ENCODE measurements at regions not wholly inside any gene's neighbourhood (a gene's known extent, or its start where the extent isn't known, plus 50 kb on each side); places are given as distances from the start of the nearest gene placed in this dataset.
A peak's percentile ranks its signal among the peaks of the same experiment; 100 is the strongest.

DNA sequence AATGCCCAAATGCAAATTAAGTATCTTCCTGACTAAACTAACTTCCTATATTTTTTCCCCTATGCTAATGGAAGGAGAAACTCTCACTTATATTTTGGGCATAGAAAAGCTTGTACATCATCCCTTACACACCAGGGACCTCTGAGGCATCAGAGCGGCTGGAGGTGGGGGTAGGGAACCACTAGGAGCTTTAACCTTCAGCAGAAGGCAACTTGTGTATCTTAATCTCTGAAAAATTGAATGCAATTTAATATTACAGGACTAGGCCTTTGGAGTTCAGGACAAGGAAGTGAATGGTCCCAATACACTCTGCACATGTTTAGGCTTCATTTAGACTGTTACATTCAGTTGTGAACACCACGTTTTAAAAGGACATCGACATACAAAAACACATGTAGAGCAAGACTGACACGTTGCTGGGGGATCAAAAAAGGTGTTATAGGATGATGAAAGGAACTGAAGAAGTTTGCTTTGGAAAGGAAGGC is 85.9 kb downstream of the NAV1 start:
- DNase-seq, result no peak
- Histone ChIP-seq H3K27me3 (no peaks in the 10 kb centered on the region), H3K4me3 (ENCODE audit: low read depth, low read length) (no peak overlapping the region), H3K4me1 (peaks cover 14% of the 10 kb centered on the region), H3K9me3 (no peaks in the 10 kb centered on the region), H3K36me3 (peaks cover 5% of the 10 kb centered on the region; the same call in 1 of the 2 replicates)
- no peak for TF ChIP-seq CTCF (IDR thresholded peaks at IDR 0.05; ENCODE audit: low read depth, low read length)

GRCh38 chr1:201625226-201625761 is 86.4 kb downstream of the NAV1 start:
- no peak for TF ChIP-seq CTCF (IDR thresholded peaks at IDR 0.05; ENCODE audit: low read depth, low read length)
- H3K4me1 ChIP-seq, result peaks cover 10% of the 10 kb centered on the region
- H3K9me3 ChIP-seq, result no peaks in the 10 kb centered on the region
- DNase-seq, result no peak
- no peaks in the 10 kb centered on the region for H3K27me3 ChIP-seq
- H3K36me3 ChIP-seq, result peaks cover 5% of the 10 kb centered on the region; the same call in 1 of the 2 replicates
- H3K4me3 ChIP-seq (ENCODE audit: low read depth, low read length), result no peak overlapping the region

DNA sequence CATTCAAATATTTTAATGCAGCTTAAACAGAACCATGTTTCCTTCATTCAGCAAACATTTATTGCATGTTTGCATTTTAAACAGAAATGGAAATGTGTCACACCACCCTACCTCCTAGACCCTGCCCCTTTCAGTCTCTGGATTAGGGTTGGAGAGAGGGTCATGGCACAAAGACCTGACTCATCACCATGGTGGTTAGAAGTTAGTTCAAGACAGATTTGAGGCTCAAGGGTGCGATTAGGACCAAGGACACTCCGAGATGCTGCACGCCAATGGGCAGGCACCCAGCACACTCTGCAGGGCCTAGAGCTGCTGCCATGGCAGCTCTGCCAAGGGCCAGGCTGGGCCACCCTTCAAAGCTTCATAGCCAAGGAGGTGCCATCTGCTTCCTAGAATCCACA is 86.9 kb downstream of the NAV1 start:
- Histone ChIP-seq H3K4me1 (peaks cover 10% of the 10 kb centered on the region), H3K4me3 (ENCODE audit: low read depth, low read length) (no peak overlapping the region), H3K27me3 (no peaks in the 10 kb centered on the region), H3K9me3 (no peaks in the 10 kb centered on the region), H3K36me3 (peaks cover 5% of the 10 kb centered on the region; the same call in 1 of the 2 replicates)
- no peak for TF ChIP-seq CTCF (IDR thresholded peaks at IDR 0.05; ENCODE audit: low read depth, low read length)
- no peak for DNase-seq

DNA sequence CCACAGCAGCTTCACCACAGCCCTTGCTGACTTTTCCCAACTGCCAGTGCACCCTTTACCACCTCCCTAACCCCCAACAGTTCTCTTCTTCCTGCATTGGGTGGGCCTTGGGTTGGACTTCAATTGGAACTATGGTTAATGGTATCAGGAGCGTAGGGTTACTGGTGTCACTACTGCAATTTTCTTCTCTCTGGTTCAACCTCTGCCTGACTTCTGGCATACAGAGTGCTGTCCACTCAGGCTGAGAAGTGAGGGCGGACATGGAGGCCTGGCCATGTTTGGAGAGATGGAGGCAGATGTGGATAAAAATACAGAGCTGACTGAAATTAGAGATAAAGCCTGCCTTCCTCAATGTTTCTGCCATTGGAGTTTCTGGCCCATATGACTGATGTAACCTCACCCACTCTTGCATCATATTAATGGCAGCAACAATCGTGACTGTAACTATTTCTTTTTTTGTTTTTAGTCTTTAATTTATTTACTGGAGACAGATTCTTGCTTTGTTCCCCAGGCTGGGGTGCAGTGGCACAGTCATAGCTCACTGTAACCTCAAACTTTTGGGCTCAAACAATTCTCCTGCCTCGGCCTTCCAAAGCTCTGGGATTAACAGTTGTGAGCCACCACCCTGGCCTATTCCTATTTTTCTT is 87.8 kb downstream of the NAV1 start:
- TF ChIP-seq CTCF (IDR thresholded peaks at IDR 0.05; ENCODE audit: low read depth, low read length), result no peak
- Histone ChIP-seq H3K4me3 (ENCODE audit: low read depth, low read length) (no peak overlapping the region), H3K36me3 (peaks cover 5% of the 10 kb centered on the region; the same call in 1 of the 2 replicates), H3K4me1 (peaks cover 8% of the 10 kb centered on the region), H3K27me3 (no peaks in the 10 kb centered on the region), H3K9me3 (no peaks in the 10 kb centered on the region)
- no peak for DNase-seq

DNA sequence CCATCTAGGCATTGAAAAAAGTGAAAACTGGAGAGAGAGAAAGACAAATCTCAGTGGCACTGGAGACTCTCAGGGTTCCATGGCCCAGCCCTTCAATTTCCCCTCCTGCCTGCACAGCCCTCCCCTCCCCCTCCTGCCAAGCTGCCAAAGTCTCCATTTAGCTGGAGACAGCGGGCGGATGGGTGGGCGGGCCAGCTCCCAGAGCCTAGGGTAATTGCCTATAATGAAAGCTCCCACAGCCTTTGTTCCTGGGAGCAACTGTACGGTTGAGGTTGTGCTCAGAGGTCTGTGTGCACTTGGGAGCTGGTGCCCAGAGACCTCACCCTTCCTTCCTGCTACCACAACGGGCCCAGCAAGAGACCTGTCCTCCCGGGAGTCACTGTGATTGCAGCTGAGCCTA is 89.6 kb downstream of the NAV1 start:
- H3K9me3 ChIP-seq, result no peaks in the 10 kb centered on the region
- peaks cover 5% of the 10 kb centered on the region; the same call in 1 of the 2 replicates for H3K36me3 ChIP-seq
- peak; percentile 53 for DNase-seq
- H3K27me3 ChIP-seq, result no peaks in the 10 kb centered on the region
- H3K4me1 ChIP-seq, result peaks cover 4% of the 10 kb centered on the region
- TF ChIP-seq CTCF (IDR thresholded peaks at IDR 0.05; ENCODE audit: low read depth, low read length), result no peak
- no peak overlapping the region for H3K4me3 ChIP-seq (ENCODE audit: low read depth, low read length)

DNA sequence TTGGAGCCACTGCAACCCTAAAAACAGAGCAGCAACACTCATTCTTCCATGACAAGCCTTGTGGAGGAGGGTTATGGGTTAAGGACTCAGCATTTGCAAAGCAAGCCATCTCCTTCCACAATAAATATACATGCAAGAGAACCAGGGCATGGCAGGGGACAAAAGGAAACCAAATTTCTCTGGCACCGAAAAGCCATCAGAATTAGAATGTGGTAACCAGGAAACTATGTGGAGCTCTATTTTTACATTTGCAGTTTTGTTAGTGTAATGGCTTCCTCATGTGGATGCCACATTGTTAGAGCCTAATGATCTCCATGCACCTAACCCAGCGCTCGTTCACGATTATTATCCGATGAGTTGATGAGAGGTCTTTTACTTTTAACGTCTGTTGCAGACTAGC is 91.7 kb downstream of the NAV1 start:
- Histone ChIP-seq H3K4me1 (peaks cover 4% of the 10 kb centered on the region), H3K36me3 (0 out of 2 replicates have a peak, but pooled peaks cover 5% of the 10 kb centered on the region), H3K4me3 (ENCODE audit: low read depth, low read length) (no peak overlapping the region), H3K9me3 (no peaks in the 10 kb centered on the region), H3K27me3 (no peaks in the 10 kb centered on the region)
- TF ChIP-seq CTCF (IDR thresholded peaks at IDR 0.05; ENCODE audit: low read depth, low read length), result no peak
- no peak for DNase-seq
